GM12801 (cell line): ENCODE measurements at regions not wholly inside any gene's neighbourhood (a gene's known extent, or its start where the extent isn't known, plus 50 kb on each side); places are given as distances from the start of the nearest gene placed in this dataset.

Experiments used
- CTCF ChIP-seq: IDR thresholded peaks from one replicate; pipeline ENCODE4 v1.5.1; 2011; ENCODE audit warnings: control low read depth; ENCODE audit not compliant: insufficient read length; ENCODE audit errors: extremely low read depth

- no peak for TF ChIP-seq CTCF
Observed at GRCh38 chr12:59304077-59304721, 291.6 kb upstream of the SLC16A7 start.

- no peak for TF ChIP-seq CTCF
Observed at GRCh38 chr12:59298296-59298695, 297.5 kb upstream of the SLC16A7 start.

GRCh38 chr12:59294221-59294620 is 301.6 kb upstream of the SLC16A7 start:
- no peak for TF ChIP-seq CTCF

GRCh38 chr12:59282999-59283398 is 312.8 kb upstream of the SLC16A7 start:
- no peak for TF ChIP-seq CTCF

GRCh38 chr12:59268295-59268809 is 327.5 kb upstream of the SLC16A7 start:
- TF ChIP-seq CTCF: no peak

GRCh38 chr12:59260202-59260601 is 335.6 kb upstream of the SLC16A7 start:
- no peak for TF ChIP-seq CTCF

GRCh38 chr12:59252731-59253130 is 332.4 kb upstream of the LRIG3 start:
- no peak for TF ChIP-seq CTCF
